OCI-LY1 (cell line): ENCODE measurements at regions not wholly inside any gene's neighbourhood (a gene's known extent, or its start where the extent isn't known, plus 50 kb on each side); places are given as distances from the start of the nearest gene placed in this dataset.

ENCODE experiments used
- EZH2 ChIP-seq: fragments of 200-600 bp; sonication (generic), shearing (Covaris generic); IDR thresholded peaks from 2 replicates; pipeline ENCODE4 v1.8.0; 2017; ENCODE audit warnings: borderline replicate concordance, mixed run types, mild to moderate bottlenecking, antibody characterized with exemption, low read length, moderate library complexity, mixed read lengths
- TF ChIP-seq, protein P1 (sequence below): fragments of 200-600 bp; sonication (generic), shearing (Covaris generic); IDR thresholded peaks from 2 replicates; pipeline ENCODE4 v1.5.1; 2017; ENCODE audit warnings: mild to moderate bottlenecking, antibody characterized with exemption, low read length, moderate library complexity, mixed read lengths

DNA sequence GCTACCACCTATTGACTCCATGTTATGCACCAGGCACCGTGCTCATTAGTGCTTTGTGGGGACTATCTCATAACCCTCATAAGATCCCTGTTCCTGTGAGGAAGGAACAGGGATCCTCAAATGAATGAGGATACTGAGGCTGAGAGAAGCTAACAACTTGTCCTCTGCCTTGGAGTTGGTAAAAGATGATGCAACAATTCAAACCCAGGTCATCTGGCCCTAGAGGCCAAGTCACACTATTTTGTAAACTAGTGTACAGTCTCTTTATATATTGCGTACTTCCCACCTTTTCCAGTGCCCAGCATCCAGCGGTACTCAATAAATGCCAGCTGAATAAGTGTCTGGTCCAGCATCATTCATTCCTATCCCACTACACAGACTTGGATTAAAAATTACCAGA, 92.6 kb downstream of the RCN1 start:
- TF ChIP-seq, protein P1, sequence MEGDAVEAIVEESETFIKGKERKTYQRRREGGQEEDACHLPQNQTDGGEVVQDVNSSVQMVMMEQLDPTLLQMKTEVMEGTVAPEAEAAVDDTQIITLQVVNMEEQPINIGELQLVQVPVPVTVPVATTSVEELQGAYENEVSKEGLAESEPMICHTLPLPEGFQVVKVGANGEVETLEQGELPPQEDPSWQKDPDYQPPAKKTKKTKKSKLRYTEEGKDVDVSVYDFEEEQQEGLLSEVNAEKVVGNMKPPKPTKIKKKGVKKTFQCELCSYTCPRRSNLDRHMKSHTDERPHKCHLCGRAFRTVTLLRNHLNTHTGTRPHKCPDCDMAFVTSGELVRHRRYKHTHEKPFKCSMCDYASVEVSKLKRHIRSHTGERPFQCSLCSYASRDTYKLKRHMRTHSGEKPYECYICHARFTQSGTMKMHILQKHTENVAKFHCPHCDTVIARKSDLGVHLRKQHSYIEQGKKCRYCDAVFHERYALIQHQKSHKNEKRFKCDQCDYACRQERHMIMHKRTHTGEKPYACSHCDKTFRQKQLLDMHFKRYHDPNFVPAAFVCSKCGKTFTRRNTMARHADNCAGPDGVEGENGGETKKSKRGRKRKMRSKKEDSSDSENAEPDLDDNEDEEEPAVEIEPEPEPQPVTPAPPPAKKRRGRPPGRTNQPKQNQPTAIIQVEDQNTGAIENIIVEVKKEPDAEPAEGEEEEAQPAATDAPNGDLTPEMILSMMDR: no peak
- TF ChIP-seq EZH2: no peak
